ENCODE measurements at regions not wholly inside any gene's neighbourhood (a gene's known extent, or its start where the extent isn't known, plus 50 kb on each side); places are given as distances from the start of the nearest gene placed in this dataset.

GRCh38 chr16:65583498-65583897 lies 461.6 kb upstream of the CDH11 start:
- H3K4me3 ChIP-seq (replicated peaks; ENCODE audit: low read depth, low read length) = no peak overlapping the region
- no peak for TF ChIP-seq CTCF (IDR thresholded peaks at IDR 0.05; ENCODE audit: low read depth, low read length, missing control alignments)
- no peak for DNase-seq (ENCODE audit: extremely low read depth, low read depth)

- DNase-seq (ENCODE audit: extremely low read depth, low read depth) = no peak
- TF ChIP-seq CTCF (IDR thresholded peaks at IDR 0.05; ENCODE audit: low read depth, low read length, missing control alignments) = no peak
- H3K4me3 ChIP-seq (replicated peaks; ENCODE audit: low read depth, low read length) = no peak overlapping the region
These were observed 457.2 kb upstream of the CDH11 start for GRCh38 chr16:65579050-65579449.

DNA sequence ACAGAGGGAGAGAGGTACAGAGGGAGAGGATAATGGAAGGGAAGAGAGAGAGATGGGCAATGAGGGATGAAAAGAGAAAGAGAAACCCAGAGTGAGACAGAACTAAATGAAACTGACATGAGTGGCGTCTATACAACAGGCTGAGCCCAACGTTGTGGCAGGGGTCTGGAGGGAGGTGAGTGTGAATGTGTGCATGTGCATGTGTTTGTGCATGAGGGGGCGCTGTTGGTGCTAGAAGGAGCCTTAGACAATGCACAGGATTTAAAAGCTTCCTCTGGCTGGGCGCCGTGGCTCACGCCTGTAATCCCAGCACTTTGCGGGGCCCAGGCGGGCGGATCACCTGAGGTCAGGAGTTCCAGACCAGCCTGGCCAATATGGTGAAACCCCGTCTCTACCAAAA lies 454.8 kb upstream of the CDH11 start:
- TF ChIP-seq CTCF (IDR thresholded peaks at IDR 0.05; ENCODE audit: low read depth, low read length, missing control alignments) = no peak
- no peak for DNase-seq (ENCODE audit: extremely low read depth, low read depth)
- H3K4me3 ChIP-seq (replicated peaks; ENCODE audit: low read depth, low read length) = no peak overlapping the region

GRCh38 chr16:65576139-65576538 lies 454.3 kb upstream of the CDH11 start:
- no peak for TF ChIP-seq CTCF (IDR thresholded peaks at IDR 0.05; ENCODE audit: low read depth, low read length, missing control alignments)
- H3K4me3 ChIP-seq (replicated peaks; ENCODE audit: low read depth, low read length) = no peak overlapping the region
- no peak for DNase-seq (ENCODE audit: extremely low read depth, low read depth)

DNA sequence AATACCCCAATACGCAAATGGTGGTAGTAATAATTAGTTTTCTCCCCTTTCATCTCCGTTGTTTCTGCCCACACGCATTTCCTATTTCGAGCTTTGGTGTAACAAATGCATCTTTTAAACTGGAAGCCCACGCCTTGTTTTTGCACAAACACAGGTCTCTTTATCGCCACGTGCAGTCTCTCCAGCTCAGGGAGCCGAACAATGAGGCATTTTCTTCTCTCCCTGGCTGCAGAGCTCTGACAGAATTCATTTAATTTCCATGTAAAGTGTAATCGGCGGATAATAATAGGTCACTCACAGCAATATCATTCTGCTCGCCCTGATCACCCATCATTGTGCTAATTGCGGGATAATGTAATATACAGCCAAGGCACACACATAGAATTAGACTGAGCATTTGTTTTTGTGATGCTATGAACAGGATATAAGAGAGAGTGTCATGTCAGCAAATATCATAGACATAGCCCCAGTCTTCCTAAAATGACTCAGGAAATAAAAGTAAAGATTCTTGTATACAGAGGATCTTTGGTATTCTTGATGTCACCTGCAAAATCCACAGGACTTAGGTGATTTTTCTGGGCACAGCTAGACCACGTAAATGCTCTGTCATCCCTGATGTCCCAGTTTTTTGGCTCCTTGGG lies 452.6 kb upstream of the CDH11 start:
- no peak for TF ChIP-seq CTCF (IDR thresholded peaks at IDR 0.05; ENCODE audit: low read depth, low read length, missing control alignments)
- no peak for DNase-seq (ENCODE audit: extremely low read depth, low read depth)
- H3K4me3 ChIP-seq (replicated peaks; ENCODE audit: low read depth, low read length) = no peak overlapping the region

- peak; percentile 47 for DNase-seq (ENCODE audit: extremely low read depth, low read depth)
- H3K4me3 ChIP-seq (replicated peaks; ENCODE audit: low read depth, low read length) = no peak overlapping the region
- TF ChIP-seq CTCF (IDR thresholded peaks at IDR 0.05; ENCODE audit: low read depth, low read length, missing control alignments) = no peak
These were observed 450.3 kb upstream of the CDH11 start for GRCh38 chr16:65572156-65572555.

GRCh38 chr16:65570261-65570660 lies 448.4 kb upstream of the CDH11 start:
- H3K4me3 ChIP-seq (replicated peaks; ENCODE audit: low read depth, low read length) = no peak overlapping the region
- no peak for DNase-seq (ENCODE audit: extremely low read depth, low read depth)
- TF ChIP-seq CTCF (IDR thresholded peaks at IDR 0.05; ENCODE audit: low read depth, low read length, missing control alignments) = no peak
